CD14-positive monocyte (primary cell): ENCODE measurements at regions not wholly inside any gene's neighbourhood (a gene's known extent, or its start where the extent isn't known, plus 50 kb on each side); places are given as distances from the start of the nearest gene placed in this dataset.

Source experiments
- DNase-seq, 3 donors: peaks; one replicate each; pipeline ENCODE4 v3.0.0-alpha.2; 2011 to 2022
- H2AFZ ChIP-seq: 2 replicates; pipeline ENCODE4 v1.6.0; 2012; ENCODE audit warnings: mild to moderate bottlenecking, low read depth, low read length, inconsistent platforms; ENCODE audit not compliant: insufficient read depth, poor library complexity, severe bottlenecking
- H3K27ac ChIP-seq, 2 donors: 1 replicate in 1 of 2; 2 replicates in 1 of 2; pipeline ENCODE4 v1.5.1; 2012 to 2013; ENCODE audit warnings: low read length in 2 of 2, control low read depth in 1 of 2, inconsistent platforms in 1 of 2, low read depth in 1 of 2, mild to moderate bottlenecking in 1 of 2
- H3K27me3 ChIP-seq, 2 donors: one replicate each; pipeline versions ENCODE4 v1.6.0 to v1.6.1; 2011 to 2013; ENCODE audit warnings: low read length in 2 of 2; ENCODE audit not compliant: control insufficient read depth in 2 of 2, insufficient read depth in 2 of 2
- H3K36me3 ChIP-seq, 2 donors: replicated peaks in 1 of 2; 1 replicate in 1 of 2; 2 replicates in 1 of 2; pipeline versions ENCODE4 v1.5.1 to v1.6.1; 2012 to 2013; ENCODE audit warnings: low read length in 2 of 2, control low read depth in 1 of 2, inconsistent platforms in 1 of 2, mild to moderate bottlenecking in 1 of 2; ENCODE audit not compliant: insufficient read depth in 2 of 2, control insufficient read depth in 1 of 2
- H3K4me1 ChIP-seq, 2 donors: 1 replicate in 1 of 2; 2 replicates in 1 of 2; pipeline versions ENCODE4 v1.5.1 to v1.6.1; 2012 to 2013; ENCODE audit warnings: low read length in 2 of 2, control low read depth in 1 of 2, inconsistent platforms in 1 of 2, mild to moderate bottlenecking in 1 of 2, moderate library complexity in 1 of 2; ENCODE audit not compliant: insufficient read depth in 2 of 2, control insufficient read depth in 1 of 2
- H3K4me2 ChIP-seq: replicated peaks from 2 replicates; pipeline ENCODE3; 2012; ENCODE audit warnings: low read length, moderate library complexity, mild to moderate bottlenecking; ENCODE audit not compliant: poor library complexity, severe bottlenecking; ENCODE audit errors: extremely low read depth
- H3K4me3 ChIP-seq, 3 experiments: fragments of 200-600 bp in 1 of 3; sonication (generic) in 1 of 3; replicated peaks in 1 of 3; 1 replicate in 2 of 3; 2 replicates in 1 of 3; pipeline ENCODE4 v1.5.1; 2011 to 2013; ENCODE audit warnings: low read length in 3 of 3, mild to moderate bottlenecking in 3 of 3, control low read depth in 2 of 3, low read depth in 2 of 3, inconsistent platforms in 1 of 3, moderate library complexity in 1 of 3
- H3K79me2 ChIP-seq: 2 replicates; pipeline ENCODE4 v1.6.0; 2012; ENCODE audit warnings: mild to moderate bottlenecking, control low read depth, inconsistent platforms, low read length, moderate library complexity; ENCODE audit not compliant: insufficient read depth
- H3K9ac ChIP-seq: 2 replicates; pipeline ENCODE4 v1.6.0; 2017; ENCODE audit warnings: low read length, mild to moderate bottlenecking; ENCODE audit not compliant: insufficient read depth, poor library complexity, severe bottlenecking
- H3K9me3 ChIP-seq, 2 donors: replicated peaks in 1 of 2; 1 replicate in 1 of 2; 2 replicates in 1 of 2; pipeline versions ENCODE4 v1.5.1 to v1.6.1; 2012 to 2013; ENCODE audit warnings: low read length in 2 of 2, control low read depth in 1 of 2; ENCODE audit not compliant: control insufficient read depth in 1 of 2, insufficient read depth in 1 of 2
- H4K20me1 ChIP-seq: 2 replicates; pipeline ENCODE4 v1.6.0; 2012; ENCODE audit warnings: mild to moderate bottlenecking, low read length, control low read depth, moderate library complexity; ENCODE audit not compliant: insufficient read depth
- H3K27ac Mint-ChIP-seq, 7 donors: one replicate each; pipeline ENCODE4 v1.8.0; 2020; ENCODE audit warnings: mild to moderate bottlenecking in 7 of 7, mixed read lengths in 7 of 7, moderate library complexity in 6 of 7, inconsistent platforms in 2 of 7
- H3K27me3 Mint-ChIP-seq, 3 donors: one replicate each; pipeline ENCODE4 v1.8.0; 2021 to 2022; ENCODE audit warnings: low read depth in 3 of 3, mild to moderate bottlenecking in 3 of 3, mixed read lengths in 3 of 3, moderate library complexity in 3 of 3, inconsistent platforms in 1 of 3
- H3K36me3 Mint-ChIP-seq, 2 donors: one replicate each; pipeline ENCODE4 v1.8.0; 2020; ENCODE audit warnings: mixed read lengths in 2 of 2, inconsistent platforms in 1 of 2, mild to moderate bottlenecking in 1 of 2
- H3K4me1 Mint-ChIP-seq: one replicate; pipeline ENCODE4 v1.8.0; 2020; ENCODE audit warnings: mild to moderate bottlenecking, mixed read lengths
- H3K4me3 Mint-ChIP-seq, 2 donors: one replicate each; pipeline ENCODE4 v1.8.0; 2020; ENCODE audit warnings: mild to moderate bottlenecking in 2 of 2, mixed read lengths in 2 of 2, moderate library complexity in 1 of 2
- H3K9me3 Mint-ChIP-seq, 7 donors: one replicate each; pipeline ENCODE4 v1.8.0; 2020 to 2022; ENCODE audit warnings: mixed read lengths in 7 of 7, mild to moderate bottlenecking in 6 of 7, moderate library complexity in 6 of 7, inconsistent platforms in 2 of 7
- CTCF ChIP-seq: fragments of 200-600 bp; IDR thresholded peaks from one replicate; pipeline ENCODE4 v1.8.0; 2022; ENCODE audit warnings: antibody characterized with exemption, mild to moderate bottlenecking
- WGBS: methylation state at CpG from one replicate; pipeline ENCODE4 v1.1.5; 2013; ENCODE audit warnings: missing lambda C conversion rate; ENCODE audit not compliant: insufficient coverage; 5-methylcytosine and 5-hydroxymethylcytosine counted together
- intact Hi-C, 2 donors: fragments of 100-400 bp; cut with micrococcal nuclease; formaldehyde crosslinking; loops; one replicate each; pipeline versions ENCODE4 v1.15.0 to v1.15.1; 2023

GRCh38 chr2:204451766-204452165, 93.5 kb upstream of the PARD3B start:
- TF ChIP-seq CTCF: no peak
- no peak overlapping the region for H3K27ac ChIP-seq
- H4K20me1 ChIP-seq: no peaks in the 10 kb centered on the region
- no peaks in the 10 kb centered on the region for H3K4me1 ChIP-seq
- H2AFZ ChIP-seq: no peak overlapping the region
- Mint-ChIP-seq H3K4me3 (no peak overlapping the region), H3K27me3 (no peaks in the 10 kb centered on the region), H3K36me3 (no peaks in the 10 kb centered on the region), H3K9me3 (peaks cover 0 to 4% (median 0%) of the 10 kb centered on the region in 7 donors), H3K27ac (no peak overlapping the region), H3K4me1 (no peaks in the 10 kb centered on the region)
- no peaks in the 10 kb centered on the region for H3K79me2 ChIP-seq
- no CpG with 5 or more reads among the region's 2 CpGs for WGBS
- no peak overlapping the region for H3K9ac ChIP-seq
- DNase-seq: no peak
- no peaks in the 10 kb centered on the region for H3K27me3 ChIP-seq
- intact Hi-C loops: no loop called here
- H3K4me3 ChIP-seq: no peak overlapping the region
- H3K4me2 ChIP-seq: no peak overlapping the region
- H3K36me3 ChIP-seq: no peaks in the 10 kb centered on the region
- no peaks in the 10 kb centered on the region for H3K9me3 ChIP-seq

GRCh38 chr2:204452464-204453023, 92.7 kb upstream of the PARD3B start:
- no peak overlapping the region for H2AFZ ChIP-seq
- no peaks in the 10 kb centered on the region for H3K27me3 ChIP-seq
- H3K9me3 ChIP-seq: no peaks in the 10 kb centered on the region
- peaks cover 0 to 5% (median 3%) of the 10 kb centered on the region in 7 donors for H3K9me3 Mint-ChIP-seq
- H3K4me3 ChIP-seq: no peak overlapping the region
- no peaks in the 10 kb centered on the region for H3K4me1 ChIP-seq
- DNase-seq: no peak
- no peaks in the 10 kb centered on the region for H3K79me2 ChIP-seq
- 100% methylated on average over 1 of the region's 7 CpGs for WGBS
- no peaks in the 10 kb centered on the region for H3K36me3 Mint-ChIP-seq
- H3K4me3 Mint-ChIP-seq: no peak overlapping the region
- intact Hi-C loops: no loop called here
- no peak overlapping the region for H3K9ac ChIP-seq
- H3K27me3 Mint-ChIP-seq: no peaks in the 10 kb centered on the region
- no peak overlapping the region for H3K27ac ChIP-seq
- TF ChIP-seq CTCF: no peak
- H3K4me1 Mint-ChIP-seq: no peaks in the 10 kb centered on the region
- no peak overlapping the region for H3K27ac Mint-ChIP-seq
- H4K20me1 ChIP-seq: no peaks in the 10 kb centered on the region
- H3K4me2 ChIP-seq: no peak overlapping the region
- H3K36me3 ChIP-seq: no peaks in the 10 kb centered on the region
